HL-60 (cell line): ENCODE measurements at regions not wholly inside any gene's neighbourhood (a gene's known extent, or its start where the extent isn't known, plus 50 kb on each side); places are given as distances from the start of the nearest gene placed in this dataset.

Experiments
- TF ChIP-seq, protein P1 (sequence below): IDR thresholded peaks from one replicate; pipeline ENCODE4 v1.5.1; 2011; ENCODE audit warnings: low read length, control low read depth, inconsistent platforms; ENCODE audit not compliant: insufficient read depth
- TF ChIP-seq, protein P2 (sequence below): IDR thresholded peaks from 2 replicates; pipeline ENCODE4 v1.6.1; 2012; ENCODE audit warnings: low read depth; ENCODE audit not compliant: insufficient replicate concordance

DNA sequence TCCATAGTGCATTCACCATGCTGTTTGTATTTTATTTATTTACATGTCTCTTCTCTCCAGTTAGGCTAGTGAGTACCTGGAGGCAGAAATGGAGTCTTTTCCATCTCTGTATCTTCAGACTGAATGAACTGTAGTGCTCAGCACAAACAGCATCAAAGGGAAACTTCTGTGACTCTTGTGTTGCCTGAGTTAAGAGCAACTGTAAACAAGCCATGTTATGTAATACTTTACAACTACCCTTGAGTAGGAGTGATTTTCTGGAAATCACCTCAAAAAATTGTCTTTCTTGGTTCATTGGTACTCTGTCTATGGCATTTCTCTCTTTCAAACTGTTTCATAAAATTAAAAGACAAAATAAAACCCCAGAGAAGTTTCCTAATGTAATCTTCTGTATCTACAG is 258.3 kb downstream of the CGGBP1 start:
- TF ChIP-seq, protein P1, sequence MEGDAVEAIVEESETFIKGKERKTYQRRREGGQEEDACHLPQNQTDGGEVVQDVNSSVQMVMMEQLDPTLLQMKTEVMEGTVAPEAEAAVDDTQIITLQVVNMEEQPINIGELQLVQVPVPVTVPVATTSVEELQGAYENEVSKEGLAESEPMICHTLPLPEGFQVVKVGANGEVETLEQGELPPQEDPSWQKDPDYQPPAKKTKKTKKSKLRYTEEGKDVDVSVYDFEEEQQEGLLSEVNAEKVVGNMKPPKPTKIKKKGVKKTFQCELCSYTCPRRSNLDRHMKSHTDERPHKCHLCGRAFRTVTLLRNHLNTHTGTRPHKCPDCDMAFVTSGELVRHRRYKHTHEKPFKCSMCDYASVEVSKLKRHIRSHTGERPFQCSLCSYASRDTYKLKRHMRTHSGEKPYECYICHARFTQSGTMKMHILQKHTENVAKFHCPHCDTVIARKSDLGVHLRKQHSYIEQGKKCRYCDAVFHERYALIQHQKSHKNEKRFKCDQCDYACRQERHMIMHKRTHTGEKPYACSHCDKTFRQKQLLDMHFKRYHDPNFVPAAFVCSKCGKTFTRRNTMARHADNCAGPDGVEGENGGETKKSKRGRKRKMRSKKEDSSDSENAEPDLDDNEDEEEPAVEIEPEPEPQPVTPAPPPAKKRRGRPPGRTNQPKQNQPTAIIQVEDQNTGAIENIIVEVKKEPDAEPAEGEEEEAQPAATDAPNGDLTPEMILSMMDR: no peak
- TF ChIP-seq, protein P2, sequence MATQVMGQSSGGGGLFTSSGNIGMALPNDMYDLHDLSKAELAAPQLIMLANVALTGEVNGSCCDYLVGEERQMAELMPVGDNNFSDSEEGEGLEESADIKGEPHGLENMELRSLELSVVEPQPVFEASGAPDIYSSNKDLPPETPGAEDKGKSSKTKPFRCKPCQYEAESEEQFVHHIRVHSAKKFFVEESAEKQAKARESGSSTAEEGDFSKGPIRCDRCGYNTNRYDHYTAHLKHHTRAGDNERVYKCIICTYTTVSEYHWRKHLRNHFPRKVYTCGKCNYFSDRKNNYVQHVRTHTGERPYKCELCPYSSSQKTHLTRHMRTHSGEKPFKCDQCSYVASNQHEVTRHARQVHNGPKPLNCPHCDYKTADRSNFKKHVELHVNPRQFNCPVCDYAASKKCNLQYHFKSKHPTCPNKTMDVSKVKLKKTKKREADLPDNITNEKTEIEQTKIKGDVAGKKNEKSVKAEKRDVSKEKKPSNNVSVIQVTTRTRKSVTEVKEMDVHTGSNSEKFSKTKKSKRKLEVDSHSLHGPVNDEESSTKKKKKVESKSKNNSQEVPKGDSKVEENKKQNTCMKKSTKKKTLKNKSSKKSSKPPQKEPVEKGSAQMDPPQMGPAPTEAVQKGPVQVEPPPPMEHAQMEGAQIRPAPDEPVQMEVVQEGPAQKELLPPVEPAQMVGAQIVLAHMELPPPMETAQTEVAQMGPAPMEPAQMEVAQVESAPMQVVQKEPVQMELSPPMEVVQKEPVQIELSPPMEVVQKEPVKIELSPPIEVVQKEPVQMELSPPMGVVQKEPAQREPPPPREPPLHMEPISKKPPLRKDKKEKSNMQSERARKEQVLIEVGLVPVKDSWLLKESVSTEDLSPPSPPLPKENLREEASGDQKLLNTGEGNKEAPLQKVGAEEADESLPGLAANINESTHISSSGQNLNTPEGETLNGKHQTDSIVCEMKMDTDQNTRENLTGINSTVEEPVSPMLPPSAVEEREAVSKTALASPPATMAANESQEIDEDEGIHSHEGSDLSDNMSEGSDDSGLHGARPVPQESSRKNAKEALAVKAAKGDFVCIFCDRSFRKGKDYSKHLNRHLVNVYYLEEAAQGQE: no peak
